Tibial nerve (tissue), 4 donors: ENCODE measurements at regions not wholly inside any gene's neighbourhood (a gene's known extent, or its start where the extent isn't known, plus 50 kb on each side); places are given as distances from the start of the nearest gene placed in this dataset.

Experiments used
- EP300 ChIP-seq, 2 donors: sonication (generic); formaldehyde crosslinking; IDR thresholded peaks; one replicate each; pipeline ENCODE4 v1.6.1; 2017; ENCODE audit warnings: antibody characterized with exemption in 2 of 2, mild to moderate bottlenecking in 1 of 2
- POLR2A ChIP-seq, 2 donors: fragments of 450-650 bp; IDR thresholded peaks; one replicate each; pipeline ENCODE4 v1.6.1; 2017; ENCODE audit warnings: antibody characterized with exemption in 2 of 2, mild to moderate bottlenecking in 2 of 2, moderate library complexity in 2 of 2
- TF ChIP-seq, protein P1 (sequence below), 5 experiments: fragments of 200-600 bp in 3 of 5; fragments of 450-650 bp in 2 of 5; sonication (generic) in 3 of 5; IDR thresholded peaks; one replicate each; pipeline ENCODE4 v1.5.1; 2016 to 2019; ENCODE audit warnings: antibody characterized with exemption in 5 of 5, mild to moderate bottlenecking in 3 of 5, moderate library complexity in 2 of 5

DNA sequence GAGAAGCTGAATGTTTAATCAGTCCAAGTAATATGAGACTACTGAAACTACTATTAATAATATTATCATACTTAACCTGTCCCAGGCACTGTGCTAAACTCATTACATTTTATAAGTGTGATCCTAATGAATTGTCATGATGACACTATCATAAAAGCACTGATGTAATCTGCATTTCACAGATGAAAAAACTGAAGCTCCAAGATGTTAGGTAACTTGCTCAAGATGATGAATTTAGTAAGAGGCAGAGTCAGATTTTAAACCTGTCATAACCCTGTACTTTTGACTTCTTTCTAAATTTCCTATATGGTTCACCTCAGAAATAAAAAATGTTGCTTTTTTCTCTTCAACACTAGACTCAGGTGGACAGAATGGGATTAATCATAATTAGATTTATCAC is 237.6 kb downstream of the ALDH8A1 start:
- TF ChIP-seq, protein P1, sequence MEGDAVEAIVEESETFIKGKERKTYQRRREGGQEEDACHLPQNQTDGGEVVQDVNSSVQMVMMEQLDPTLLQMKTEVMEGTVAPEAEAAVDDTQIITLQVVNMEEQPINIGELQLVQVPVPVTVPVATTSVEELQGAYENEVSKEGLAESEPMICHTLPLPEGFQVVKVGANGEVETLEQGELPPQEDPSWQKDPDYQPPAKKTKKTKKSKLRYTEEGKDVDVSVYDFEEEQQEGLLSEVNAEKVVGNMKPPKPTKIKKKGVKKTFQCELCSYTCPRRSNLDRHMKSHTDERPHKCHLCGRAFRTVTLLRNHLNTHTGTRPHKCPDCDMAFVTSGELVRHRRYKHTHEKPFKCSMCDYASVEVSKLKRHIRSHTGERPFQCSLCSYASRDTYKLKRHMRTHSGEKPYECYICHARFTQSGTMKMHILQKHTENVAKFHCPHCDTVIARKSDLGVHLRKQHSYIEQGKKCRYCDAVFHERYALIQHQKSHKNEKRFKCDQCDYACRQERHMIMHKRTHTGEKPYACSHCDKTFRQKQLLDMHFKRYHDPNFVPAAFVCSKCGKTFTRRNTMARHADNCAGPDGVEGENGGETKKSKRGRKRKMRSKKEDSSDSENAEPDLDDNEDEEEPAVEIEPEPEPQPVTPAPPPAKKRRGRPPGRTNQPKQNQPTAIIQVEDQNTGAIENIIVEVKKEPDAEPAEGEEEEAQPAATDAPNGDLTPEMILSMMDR (IDR thresholded peaks at IDR 0.05), result no peak
- TF ChIP-seq EP300 (IDR thresholded peaks at IDR 0.05), result no peak
- no peak for TF ChIP-seq POLR2A (IDR thresholded peaks at IDR 0.05)
